GM19467 (cell line): ENCODE measurements at regions not wholly inside any gene's neighbourhood (a gene's known extent, or its start where the extent isn't known, plus 50 kb on each side); places are given as distances from the start of the nearest gene placed in this dataset.

ENCODE experiments used
- ATAC-seq: cut with Tn5 transposase; IDR thresholded peaks from one replicate; pipeline ENCODE4 v1.9.1; 2021; ENCODE audit warnings: mild to moderate bottlenecking, moderate library complexity; ENCODE audit not compliant: unreplicated experiment

DNA sequence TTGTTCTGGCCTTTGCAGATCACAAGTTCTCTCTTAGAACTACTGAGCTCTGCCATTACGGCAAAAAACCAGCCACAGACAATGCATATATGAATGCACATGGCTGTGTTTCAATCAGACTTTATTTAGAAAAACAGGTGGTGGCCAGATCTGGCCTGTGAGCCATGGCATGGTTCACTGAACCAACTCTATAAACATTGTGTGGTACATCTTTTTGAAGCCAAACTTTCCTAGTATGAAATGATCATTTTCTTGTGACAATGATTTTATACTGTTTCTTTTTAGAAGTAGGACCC, 65.9 kb upstream of the AMZ2 start:
- ATAC-seq = peak; percentile 51

DNA sequence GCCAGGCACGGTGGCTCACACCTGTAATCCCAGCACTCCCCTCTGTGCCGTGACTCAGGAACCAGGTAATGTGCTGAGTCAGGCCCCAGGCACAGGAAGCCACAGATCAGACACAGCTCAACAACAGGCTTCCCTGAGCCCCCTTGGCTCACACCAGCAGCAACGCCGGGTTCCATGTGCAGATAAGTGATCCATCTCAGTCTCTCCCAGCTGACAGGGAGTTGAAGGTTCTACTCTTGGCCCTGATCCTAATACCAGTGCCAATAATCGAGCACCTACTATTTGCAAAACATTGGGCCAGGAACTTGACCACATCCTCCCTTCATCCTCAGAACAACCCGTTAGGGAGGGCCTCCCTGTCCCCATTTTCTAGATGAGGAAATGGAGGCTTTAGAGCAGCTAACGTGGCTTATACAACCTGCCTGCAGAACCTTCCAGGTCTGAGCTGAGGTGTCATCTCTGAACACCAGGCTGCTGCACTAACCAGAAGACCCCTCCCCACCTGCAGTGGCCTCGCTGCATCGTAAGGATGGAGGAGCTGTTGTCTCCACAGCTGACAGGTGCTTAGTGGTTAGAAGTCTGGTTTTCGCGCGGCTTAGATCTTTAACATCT, 64.8 kb upstream of the AMZ2 start:
- no peak for ATAC-seq

DNA sequence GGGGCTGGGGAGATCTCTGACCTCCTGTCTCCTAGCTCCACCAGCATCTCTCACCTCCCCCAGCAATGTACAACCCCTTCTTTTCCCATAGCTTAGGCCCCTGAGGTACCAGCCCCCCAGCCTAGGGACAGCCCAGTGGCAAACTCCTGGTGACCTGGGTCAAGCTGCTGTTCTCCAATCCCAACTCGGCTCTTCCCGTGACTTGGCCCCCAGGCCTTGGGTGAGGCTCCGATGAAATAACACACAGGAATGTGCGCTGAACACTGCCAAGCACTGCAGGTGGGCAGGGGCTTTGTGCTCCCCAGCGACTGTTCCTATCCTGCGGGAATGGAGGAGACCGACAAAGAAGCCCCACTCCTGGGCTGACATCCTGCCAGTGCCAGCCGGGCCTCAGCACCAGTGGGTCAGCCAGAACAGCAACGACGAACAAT, 63.7 kb upstream of the AMZ2 start:
- no peak for ATAC-seq

DNA sequence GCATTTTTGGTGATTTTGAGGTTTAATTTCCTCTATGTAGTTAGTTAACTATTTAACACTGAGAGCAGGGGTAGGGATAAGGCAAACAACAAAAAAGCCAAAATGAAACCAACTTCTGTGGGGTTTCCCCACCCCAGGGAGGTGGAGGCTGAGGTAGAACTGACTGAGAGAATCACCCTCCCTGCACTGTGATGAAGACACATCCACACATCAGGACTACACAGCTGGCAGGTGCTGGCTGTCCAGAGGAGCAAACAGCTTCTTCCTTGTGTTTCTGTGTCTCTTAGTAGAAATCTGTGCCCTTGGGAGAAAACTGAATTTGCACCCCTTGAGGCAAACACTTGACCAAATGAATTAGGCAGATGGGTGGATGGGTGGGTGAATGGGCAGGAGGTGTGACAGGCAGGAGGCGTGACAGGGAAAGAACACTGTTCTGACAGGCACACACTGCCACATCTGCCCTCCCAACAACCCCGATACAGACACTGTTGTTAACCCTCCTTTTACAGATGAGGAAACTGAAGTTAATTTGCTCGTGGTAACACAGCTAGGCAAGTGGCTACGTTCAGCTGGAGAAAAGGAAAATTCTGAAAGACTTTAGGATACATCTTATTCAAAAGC, 62.9 kb upstream of the AMZ2 start:
- ATAC-seq = peak; percentile 48

- no peak for ATAC-seq
These were observed 62.0 kb upstream of the AMZ2 start for GRCh38 chr17:68185820-68186219.

GRCh38 chr17:68190495-68190894, 57.3 kb upstream of the AMZ2 start:
- no peak for ATAC-seq

- ATAC-seq = no peak
These were observed 52.0 kb upstream of the AMZ2 start for GRCh38 chr17:68195667-68196393.

DNA sequence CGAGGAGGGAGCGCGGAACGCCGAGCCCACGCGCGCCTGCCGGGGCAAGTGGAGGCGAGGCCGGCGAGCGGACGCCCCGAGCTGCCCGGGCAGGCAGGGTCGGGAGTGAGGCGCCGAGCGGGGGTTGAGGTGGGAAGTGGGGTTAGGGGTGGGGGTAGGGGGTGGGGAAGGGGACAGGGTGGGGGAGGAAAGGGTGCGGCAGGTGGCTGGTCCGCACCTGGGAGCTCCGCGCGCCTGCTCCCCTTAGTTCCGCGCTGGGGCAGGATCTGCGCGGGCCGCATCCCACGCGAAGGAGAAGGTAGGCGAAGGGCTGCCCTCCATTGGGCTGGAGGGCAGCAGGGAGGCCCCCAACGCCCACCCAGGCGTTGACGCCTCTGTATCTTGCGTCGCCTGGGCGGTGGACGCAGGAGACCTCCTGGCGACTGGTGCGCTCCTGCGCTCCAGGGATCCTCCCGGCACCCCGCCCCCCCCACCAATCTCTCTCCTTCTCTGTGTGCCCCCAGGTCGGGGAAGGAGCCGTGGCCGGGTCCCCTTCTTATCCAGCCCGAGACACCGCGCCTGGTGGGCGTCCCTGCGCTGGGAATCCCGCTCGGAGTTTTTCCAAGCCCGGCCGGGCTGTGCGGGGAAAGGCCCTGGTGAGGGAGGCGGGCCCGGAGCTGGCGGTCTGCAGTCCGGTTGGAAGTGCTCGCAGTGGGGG, 51.3 kb upstream of the AMZ2 start:
- ATAC-seq = no peak

GRCh38 chr17:68197091-68197996, 50.5 kb upstream of the AMZ2 start:
- ATAC-seq = no peak

- no peak for ATAC-seq
These were observed 49.6 kb upstream of the AMZ2 start for GRCh38 chr17:68197997-68198930.
